Stomach (tissue), 8 donors: ENCODE measurements at regions not wholly inside any gene's neighbourhood (a gene's known extent, or its start where the extent isn't known, plus 50 kb on each side); places are given as distances from the start of the nearest gene placed in this dataset.

Experiments used
- DNase-seq, 2 donors: peaks; one replicate each; pipeline versions ENCODE4 v3.0.0 to v3.0.0-alpha.2; 2013 to 2019
- H3K27ac ChIP-seq, 5 donors: fragments of 200-600 bp in 4 of 5; sonication (generic) in 4 of 5; one replicate each; pipeline ENCODE4 v1.5.1; 2013 to 2019; ENCODE audit warnings: mild to moderate bottlenecking in 1 of 5, moderate library complexity in 1 of 5
- H3K27me3 ChIP-seq, 3 donors: fragments of 200-600 bp; sonication (generic); one replicate each; pipeline ENCODE4 v1.5.1; 2017 to 2019; ENCODE audit warnings: mixed run types in 1 of 3
- H3K36me3 ChIP-seq, 4 donors: fragments of 200-600 bp; sonication (generic); 1 replicate in 3 of 4; 2 replicates in 1 of 4; pipeline ENCODE4 v1.5.1; 2016 to 2019
- H3K4me1 ChIP-seq, 4 donors: fragments of 200-600 bp; sonication (generic); one replicate each; pipeline ENCODE4 v1.5.1; 2016 to 2019
- H3K4me3 ChIP-seq, 4 donors: fragments of 200-600 bp; sonication (generic) in 3 of 4; one replicate each; pipeline ENCODE4 v1.5.1; 2016 to 2019; ENCODE audit warnings: mild to moderate bottlenecking in 1 of 4
- H3K9me3 ChIP-seq, 4 donors: fragments of 200-600 bp; sonication (generic); one replicate each; pipeline ENCODE4 v1.5.1; 2016 to 2019
- EP300 ChIP-seq: sonication (generic); formaldehyde crosslinking; IDR thresholded peaks from one replicate; pipeline ENCODE4 v1.6.1; 2017; ENCODE audit warnings: antibody characterized with exemption
- POLR2A ChIP-seq, 4 donors: fragments of 450-650 bp; IDR thresholded peaks; one replicate each; pipeline ENCODE4 v1.6.1; 2016; ENCODE audit warnings: antibody characterized with exemption in 4 of 4, control low read depth in 2 of 4, mild to moderate bottlenecking in 1 of 4, moderate library complexity in 1 of 4
- POLR2AphosphoS5 ChIP-seq, 3 donors: sonication (generic); formaldehyde crosslinking; IDR thresholded peaks; one replicate each; pipeline ENCODE4 v1.6.1; 2016; ENCODE audit warnings: antibody characterized with exemption in 3 of 3
- WGBS, 5 donors: extraction: QIAGEN DNeasy Blood & Tissue Kit in 3 of 5; methylation state at CpG; one replicate each; pipeline versions ENCODE4 v1.1.5 to v1.1.7; 2013 to 2018; 5-methylcytosine and 5-hydroxymethylcytosine counted together
- intact Hi-C: fragments of 100-400 bp; cut with DNase I; formaldehyde crosslinking; loops from one replicate; pipeline ENCODE4 v1.15.1; 2023; ENCODE audit warnings: low total_unique reads
- TF ChIP-seq, protein P1 (sequence below), 7 experiments: fragments of 450-650 bp in 4 of 7; fragments of 200-600 bp in 3 of 7; sonication (generic) in 3 of 7; IDR thresholded peaks; one replicate each; pipeline ENCODE4 v1.5.1; 2016 to 2019; ENCODE audit warnings: antibody characterized with exemption in 7 of 7, control low read depth in 2 of 7, mild to moderate bottlenecking in 1 of 7
- donor health status: healthy with polysubstance abuse.
- donor health status: Bipolar disorder and iron deficiency.
- donor health status: healthy.

DNA sequence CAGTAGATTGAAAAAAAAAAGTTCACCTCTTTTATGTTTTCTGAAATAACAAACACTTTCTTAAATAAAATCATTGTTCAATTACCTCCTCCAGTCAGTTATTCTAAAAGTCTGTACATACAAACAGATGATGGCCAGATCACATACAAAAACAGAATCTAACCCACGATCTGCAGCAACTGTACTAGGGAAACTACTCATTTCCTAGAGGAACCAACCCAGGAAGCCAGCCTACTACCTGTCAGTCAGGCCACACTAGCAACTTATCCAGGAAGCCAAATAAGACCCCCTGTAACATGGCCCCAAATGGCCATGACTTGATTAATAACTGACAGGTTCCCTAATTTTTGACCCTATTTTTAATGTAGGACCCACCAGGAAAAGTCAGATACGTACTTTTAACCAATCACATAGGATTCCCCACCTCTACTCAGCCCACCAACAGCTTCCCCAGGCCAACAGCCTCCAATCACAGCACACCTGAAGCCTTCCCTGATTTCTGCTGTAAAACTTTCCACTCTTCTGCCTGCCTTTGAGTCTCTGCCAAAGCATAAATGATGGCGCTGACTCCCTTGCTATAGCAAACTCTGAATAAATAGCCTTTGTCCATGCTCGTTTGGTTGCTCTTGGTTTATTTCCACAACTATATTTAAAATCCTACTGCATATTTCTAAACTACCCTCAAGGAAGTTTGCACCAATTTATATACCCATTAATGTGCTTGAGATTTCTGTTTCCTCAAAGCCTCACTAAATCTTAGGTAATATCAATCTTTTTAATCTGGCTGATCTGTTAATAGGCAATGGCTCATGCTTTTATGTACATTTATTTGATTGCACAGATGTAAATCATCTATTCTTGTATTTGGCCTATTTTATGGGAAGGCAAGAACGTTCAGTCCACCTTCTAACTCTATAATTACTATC lies 486.4 kb downstream of the FBXO15 start:
- no peak for DNase-seq
- no peak overlapping the region for H3K27ac ChIP-seq
- no peaks in the 10 kb centered on the region for H3K36me3 ChIP-seq
- H3K4me1 ChIP-seq: no peaks in the 10 kb centered on the region
- H3K9me3 ChIP-seq: no peaks in the 10 kb centered on the region
- no peak overlapping the region for H3K4me3 ChIP-seq
- H3K27me3 ChIP-seq: no peaks in the 10 kb centered on the region
- TF ChIP-seq POLR2A (IDR thresholded peaks at IDR 0.05) (no peak), EP300 (no peak), POLR2AphosphoS5 (IDR thresholded peaks at IDR 0.05) (no peak)
- TF ChIP-seq, protein P1, sequence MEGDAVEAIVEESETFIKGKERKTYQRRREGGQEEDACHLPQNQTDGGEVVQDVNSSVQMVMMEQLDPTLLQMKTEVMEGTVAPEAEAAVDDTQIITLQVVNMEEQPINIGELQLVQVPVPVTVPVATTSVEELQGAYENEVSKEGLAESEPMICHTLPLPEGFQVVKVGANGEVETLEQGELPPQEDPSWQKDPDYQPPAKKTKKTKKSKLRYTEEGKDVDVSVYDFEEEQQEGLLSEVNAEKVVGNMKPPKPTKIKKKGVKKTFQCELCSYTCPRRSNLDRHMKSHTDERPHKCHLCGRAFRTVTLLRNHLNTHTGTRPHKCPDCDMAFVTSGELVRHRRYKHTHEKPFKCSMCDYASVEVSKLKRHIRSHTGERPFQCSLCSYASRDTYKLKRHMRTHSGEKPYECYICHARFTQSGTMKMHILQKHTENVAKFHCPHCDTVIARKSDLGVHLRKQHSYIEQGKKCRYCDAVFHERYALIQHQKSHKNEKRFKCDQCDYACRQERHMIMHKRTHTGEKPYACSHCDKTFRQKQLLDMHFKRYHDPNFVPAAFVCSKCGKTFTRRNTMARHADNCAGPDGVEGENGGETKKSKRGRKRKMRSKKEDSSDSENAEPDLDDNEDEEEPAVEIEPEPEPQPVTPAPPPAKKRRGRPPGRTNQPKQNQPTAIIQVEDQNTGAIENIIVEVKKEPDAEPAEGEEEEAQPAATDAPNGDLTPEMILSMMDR (IDR thresholded peaks at IDR 0.05): no peak
- WGBS, 5 donors: 49 to 65% (median 55%) methylated on average over 5 of the region's 5 CpGs
- intact Hi-C loops: no loop called here

DNA sequence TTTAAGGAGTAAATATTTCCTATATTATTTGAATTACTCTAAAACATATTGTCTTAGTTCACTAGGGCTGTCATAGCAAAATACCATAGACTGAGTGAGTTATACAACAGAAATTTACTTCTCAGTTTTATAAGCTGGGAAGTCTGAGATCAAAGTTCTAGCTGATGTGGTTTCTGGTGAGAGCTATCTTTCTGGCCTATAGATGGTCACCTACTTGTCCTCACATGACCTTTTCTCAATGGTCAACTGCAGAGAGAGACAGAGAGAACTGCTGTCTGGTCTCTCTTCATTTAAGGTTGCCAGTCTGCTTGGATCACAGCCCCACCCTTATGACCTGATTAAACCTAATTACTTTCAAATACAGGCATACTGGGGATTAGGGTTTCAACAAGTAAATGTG lies 490.9 kb downstream of the FBXO15 start:
- no peaks in the 10 kb centered on the region for H3K4me1 ChIP-seq
- intact Hi-C loops: no loop called here
- no peaks in the 10 kb centered on the region for H3K9me3 ChIP-seq
- no peak overlapping the region for H3K27ac ChIP-seq
- TF ChIP-seq POLR2AphosphoS5 (IDR thresholded peaks at IDR 0.05) (no peak), POLR2A (IDR thresholded peaks at IDR 0.05) (no peak), EP300 (no peak)
- TF ChIP-seq, protein P1 (IDR thresholded peaks at IDR 0.05): no peak
- no peaks in the 10 kb centered on the region for H3K36me3 ChIP-seq
- no peak overlapping the region for H3K4me3 ChIP-seq
- H3K27me3 ChIP-seq: no peaks in the 10 kb centered on the region
- DNase-seq: no peak

DNA sequence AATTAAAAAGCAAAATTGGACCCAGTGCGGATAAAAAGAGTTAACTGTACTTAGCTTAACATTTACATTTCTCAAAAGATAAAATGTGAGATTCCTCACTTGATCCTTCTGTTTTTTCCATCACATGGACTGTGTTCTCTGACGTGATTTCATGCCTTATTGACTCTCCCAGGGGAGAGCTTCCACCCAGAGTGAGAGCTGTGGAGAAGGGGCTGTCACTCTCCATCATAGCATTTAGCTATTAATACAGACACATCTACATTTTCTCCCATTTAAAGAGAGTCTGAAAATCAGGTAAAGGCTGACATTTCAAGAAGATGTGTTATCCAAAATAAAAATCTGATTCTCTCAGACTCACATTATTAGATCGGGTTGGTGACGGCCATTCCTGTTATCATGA lies 493.8 kb downstream of the FBXO15 start:
- Histone ChIP-seq H3K9me3 (no peaks in the 10 kb centered on the region), H3K27me3 (no peaks in the 10 kb centered on the region), H3K4me1 (no peaks in the 10 kb centered on the region), H3K27ac (no peak overlapping the region), H3K36me3 (no peaks in the 10 kb centered on the region), H3K4me3 (no peak overlapping the region)
- intact Hi-C loops: no loop called here
- DNase-seq: no peak
- TF ChIP-seq EP300 (no peak), POLR2AphosphoS5 (IDR thresholded peaks at IDR 0.05) (no peak), POLR2A (IDR thresholded peaks at IDR 0.05) (no peak)
- TF ChIP-seq, protein P1 (IDR thresholded peaks at IDR 0.05): no peak
- 72 to 81% (median 76%) methylated on average over 4 of the region's 4 CpGs for WGBS, 5 donors

DNA sequence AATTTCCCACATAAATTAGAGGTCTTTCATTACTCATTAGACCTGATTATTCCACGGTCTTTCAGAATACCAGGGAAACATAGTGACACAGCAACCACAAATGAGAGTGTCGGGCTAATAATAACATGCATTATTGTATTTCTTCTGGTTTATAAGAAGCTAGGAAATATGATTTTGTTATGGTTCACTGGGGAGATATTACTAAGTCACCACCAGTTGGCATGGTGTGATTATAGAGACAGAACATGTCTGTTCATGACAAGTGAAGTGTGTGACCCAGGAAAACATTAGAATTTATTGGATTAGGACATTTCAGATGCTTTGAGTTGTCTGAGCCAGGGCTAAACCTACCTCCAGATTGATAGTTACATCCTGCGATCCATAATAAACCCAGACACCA lies 494.4 kb downstream of the FBXO15 start:
- H3K27me3 ChIP-seq: no peaks in the 10 kb centered on the region
- WGBS, 5 donors: 65 to 92% (median 74%) methylated on average over 3 of the region's 3 CpGs
- no peak for DNase-seq
- no peaks in the 10 kb centered on the region for H3K9me3 ChIP-seq
- intact Hi-C loops: no loop called here
- H3K36me3 ChIP-seq: no peaks in the 10 kb centered on the region
- no peak for TF ChIP-seq EP300
- no peak for TF ChIP-seq POLR2AphosphoS5 (IDR thresholded peaks at IDR 0.05)
- no peak for TF ChIP-seq POLR2A (IDR thresholded peaks at IDR 0.05)
- TF ChIP-seq, protein P1 (IDR thresholded peaks at IDR 0.05): no peak
- no peak overlapping the region for H3K27ac ChIP-seq
- no peaks in the 10 kb centered on the region for H3K4me1 ChIP-seq
- no peak overlapping the region for H3K4me3 ChIP-seq
